Panc1 (cell line): ENCODE measurements at regions not wholly inside any gene's neighbourhood (a gene's known extent, or its start where the extent isn't known, plus 50 kb on each side); places are given as distances from the start of the nearest gene placed in this dataset.

ENCODE experiments used
- ATAC-seq: fragments of 200-7000 bp; cut with Tn5 transposase; 2 replicates; pipeline ENCODE4 v1.9.1; 2020; ENCODE audit warnings: mild to moderate bottlenecking, moderate library complexity
- BruUV-seq: library from RNA; stranded (reverse); fragments of 400-500 nt; replicated peaks from 2 replicates; lab custom pipeline; 2021; lab: Mats Ljungman, UMichigan
- CTCF ChIA-PET: fragments of 300-600 bp; sonication (Branson Sonifier 250); formaldehyde crosslinking; loops from one replicate; lab custom pipeline; 2022; ENCODE audit warnings: antibody characterized with exemption; lab: Charles Lee
- POLR2A ChIA-PET: fragments of 300-600 bp; sonication (Branson Sonifier 250); formaldehyde crosslinking; loops from one replicate; lab custom pipeline; 2022; ENCODE audit warnings: antibody characterized with exemption; lab: Charles Lee
- DNase-seq: peaks from one replicate; pipeline ENCODE4 v3.0.0-alpha.2; 2010; ENCODE audit warnings: low read depth, low spot score
- H3K27ac ChIP-seq: 2 replicates; pipeline ENCODE4 v1.5.1; 2011; ENCODE audit warnings: mild to moderate bottlenecking, low read length, inconsistent platforms
- H3K27me3 ChIP-seq: fragments of 200-500 bp; sonication (Bioruptor generic); 2 replicates; pipeline ENCODE4 v1.6.0; 2014; ENCODE audit warnings: low read length, inconsistent platforms; ENCODE audit not compliant: control insufficient read depth, insufficient read depth
- H3K36me3 ChIP-seq: fragments of 200-500 bp; sonication (Bioruptor generic); 2 replicates; pipeline ENCODE4 v1.5.1; 2014; ENCODE audit warnings: inconsistent platforms, mild to moderate bottlenecking, low read length, moderate library complexity; ENCODE audit not compliant: control insufficient read depth, insufficient read depth
- H3K4me1 ChIP-seq: 2 replicates; pipeline ENCODE4 v1.5.1; 2011; ENCODE audit warnings: inconsistent platforms, mild to moderate bottlenecking, low read length, moderate library complexity; ENCODE audit not compliant: control insufficient read depth, insufficient read depth
- H3K4me3 ChIP-seq, 2 experiments: 2 replicates each; pipeline ENCODE4 v1.5.1; 2011 to 2012; ENCODE audit warnings: low read depth in 2 of 2, low read length in 2 of 2, mild to moderate bottlenecking in 2 of 2, inconsistent platforms in 1 of 2, moderate library complexity in 1 of 2
- H3K9me3 ChIP-seq: fragments of 200-500 bp; sonication (Bioruptor generic); 2 replicates; pipeline ENCODE4 v1.5.1; 2014; ENCODE audit warnings: low read depth, mild to moderate bottlenecking, inconsistent platforms, low read length, moderate library complexity; ENCODE audit not compliant: control insufficient read depth, insufficient read depth
- CTCF ChIP-seq: fragments of 450-650 bp; IDR thresholded peaks from 2 replicates; pipeline ENCODE4 v1.5.1; 2017; ENCODE audit warnings: mild to moderate bottlenecking
- POLR2AphosphoS5 ChIP-seq: IDR thresholded peaks from 2 replicates; pipeline ENCODE4 v1.6.1; 2012; ENCODE audit warnings: mild to moderate bottlenecking, low read depth, low read length, moderate library complexity
- SIN3A ChIP-seq: IDR thresholded peaks from 2 replicates; pipeline ENCODE4 v1.6.1; 2012; ENCODE audit warnings: low read depth, mild to moderate bottlenecking, low read length, moderate library complexity, borderline replicate concordance; ENCODE audit not compliant: insufficient read depth
- TCF7L2 ChIP-seq: IDR thresholded peaks from 2 replicates; pipeline ENCODE4 v1.6.1; 2011; ENCODE audit warnings: mild to moderate bottlenecking, low read depth, low read length, inconsistent platforms
- in situ Hi-C: cut with HindIII; loops from 2 replicates; pipeline ENCODE4 v1.10.0; 2016; ENCODE audit warnings: low sequenced_read_pairs, low pct_unique_long_range_greater_than_20kb
- intact Hi-C: fragments of 100-400 bp; cut with micrococcal nuclease; formaldehyde crosslinking; loops from one replicate; pipeline ENCODE4 v1.10.0; 2022; ENCODE audit not compliant: unreplicated experiment
- TF ChIP-seq, protein P1 (sequence below), 2 experiments: IDR thresholded peaks; 2 replicates each; pipeline ENCODE4 v1.6.1; 2011 to 2012; ENCODE audit warnings: low read depth in 2 of 2, control low read depth in 1 of 2, low read length in 1 of 2, mild to moderate bottlenecking in 1 of 2, moderate library complexity in 1 of 2; ENCODE audit not compliant: insufficient read depth in 1 of 2

GRCh38 chr7:85950871-85951270, 692.8 kb upstream of the GRM3 start:
- H3K4me3 ChIP-seq = no peak overlapping the region
- ChIA-PET CTCF (no interaction called here), POLR2A (no interaction called here)
- no peak overlapping the region for H3K27ac ChIP-seq
- 0 out of 2 replicates have a peak, but pooled peaks cover 3% of the 10 kb centered on the region for H3K9me3 ChIP-seq
- TF ChIP-seq TCF7L2 (no peak), CTCF (no peak), SIN3A (no peak), POLR2AphosphoS5 (no peak)
- TF ChIP-seq, protein P1, sequence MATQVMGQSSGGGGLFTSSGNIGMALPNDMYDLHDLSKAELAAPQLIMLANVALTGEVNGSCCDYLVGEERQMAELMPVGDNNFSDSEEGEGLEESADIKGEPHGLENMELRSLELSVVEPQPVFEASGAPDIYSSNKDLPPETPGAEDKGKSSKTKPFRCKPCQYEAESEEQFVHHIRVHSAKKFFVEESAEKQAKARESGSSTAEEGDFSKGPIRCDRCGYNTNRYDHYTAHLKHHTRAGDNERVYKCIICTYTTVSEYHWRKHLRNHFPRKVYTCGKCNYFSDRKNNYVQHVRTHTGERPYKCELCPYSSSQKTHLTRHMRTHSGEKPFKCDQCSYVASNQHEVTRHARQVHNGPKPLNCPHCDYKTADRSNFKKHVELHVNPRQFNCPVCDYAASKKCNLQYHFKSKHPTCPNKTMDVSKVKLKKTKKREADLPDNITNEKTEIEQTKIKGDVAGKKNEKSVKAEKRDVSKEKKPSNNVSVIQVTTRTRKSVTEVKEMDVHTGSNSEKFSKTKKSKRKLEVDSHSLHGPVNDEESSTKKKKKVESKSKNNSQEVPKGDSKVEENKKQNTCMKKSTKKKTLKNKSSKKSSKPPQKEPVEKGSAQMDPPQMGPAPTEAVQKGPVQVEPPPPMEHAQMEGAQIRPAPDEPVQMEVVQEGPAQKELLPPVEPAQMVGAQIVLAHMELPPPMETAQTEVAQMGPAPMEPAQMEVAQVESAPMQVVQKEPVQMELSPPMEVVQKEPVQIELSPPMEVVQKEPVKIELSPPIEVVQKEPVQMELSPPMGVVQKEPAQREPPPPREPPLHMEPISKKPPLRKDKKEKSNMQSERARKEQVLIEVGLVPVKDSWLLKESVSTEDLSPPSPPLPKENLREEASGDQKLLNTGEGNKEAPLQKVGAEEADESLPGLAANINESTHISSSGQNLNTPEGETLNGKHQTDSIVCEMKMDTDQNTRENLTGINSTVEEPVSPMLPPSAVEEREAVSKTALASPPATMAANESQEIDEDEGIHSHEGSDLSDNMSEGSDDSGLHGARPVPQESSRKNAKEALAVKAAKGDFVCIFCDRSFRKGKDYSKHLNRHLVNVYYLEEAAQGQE (IDR thresholded peaks at IDR 0.05; ENCODE audit: insufficient read depth in 1 of 2, low read depth in 2 of 2, low read length in 1 of 2) = no peak
- in situ Hi-C loops (no loop called here), intact Hi-C loops (no loop called here)
- H3K27me3 ChIP-seq = no peaks in the 10 kb centered on the region
- DNase-seq (no peak), ATAC-seq (no peak)
- H3K36me3 ChIP-seq = no peaks in the 10 kb centered on the region
- H3K4me1 ChIP-seq = no peaks in the 10 kb centered on the region
- no TSS peak for BruUV-seq

GRCh38 chr7:85950418-85950817, 693.3 kb upstream of the GRM3 start:
- intact Hi-C loops = no loop called here
- BruUV-seq = no TSS peak
- in situ Hi-C loops = no loop called here

More at GRCh38 chr7:85950418-85950817, 693.3 kb upstream of the GRM3 start:
- DNase-seq = no peak
- TF ChIP-seq CTCF (no peak), POLR2AphosphoS5 (no peak), SIN3A (no peak), TCF7L2 (no peak)
- TF ChIP-seq, protein P1 (IDR thresholded peaks at IDR 0.05; ENCODE audit: insufficient read depth in 1 of 2, low read depth in 2 of 2, low read length in 1 of 2) = no peak
- no peak for ATAC-seq
- H3K4me3 ChIP-seq = no peak overlapping the region
- no peaks in the 10 kb centered on the region for H3K36me3 ChIP-seq
- H3K9me3 ChIP-seq = 0 out of 2 replicates have a peak, but pooled peaks cover 3% of the 10 kb centered on the region
- CTCF ChIA-PET = no interaction called here
- H3K4me1 ChIP-seq = no peaks in the 10 kb centered on the region
- POLR2A ChIA-PET = no interaction called here
- no peak overlapping the region for H3K27ac ChIP-seq
- no peaks in the 10 kb centered on the region for H3K27me3 ChIP-seq
